ENCODE measurements at regions not wholly inside any gene's neighbourhood (a gene's known extent, or its start where the extent isn't known, plus 50 kb on each side); places are given as distances from the start of the nearest gene placed in this dataset.
"Not testable (repeated sequence)": the region's sequence is repeated elsewhere in the genome, so short reads cannot be mapped to it uniquely, and the experiment has no call there.

- no peak for DNase-seq
Observed at GRCh38 chr6:113754291-113754690, 102.9 kb upstream of the MARCKS start.

GRCh38 chr6:113755449-113756289, 101.5 kb upstream of the MARCKS start:
- DNase-seq, result no peak

- no peak for DNase-seq
Observed at GRCh38 chr6:113756290-113756665, 100.9 kb upstream of the MARCKS start.

GRCh38 chr6:113758214-113758613, 98.9 kb upstream of the MARCKS start:
- no peak for DNase-seq

DNA sequence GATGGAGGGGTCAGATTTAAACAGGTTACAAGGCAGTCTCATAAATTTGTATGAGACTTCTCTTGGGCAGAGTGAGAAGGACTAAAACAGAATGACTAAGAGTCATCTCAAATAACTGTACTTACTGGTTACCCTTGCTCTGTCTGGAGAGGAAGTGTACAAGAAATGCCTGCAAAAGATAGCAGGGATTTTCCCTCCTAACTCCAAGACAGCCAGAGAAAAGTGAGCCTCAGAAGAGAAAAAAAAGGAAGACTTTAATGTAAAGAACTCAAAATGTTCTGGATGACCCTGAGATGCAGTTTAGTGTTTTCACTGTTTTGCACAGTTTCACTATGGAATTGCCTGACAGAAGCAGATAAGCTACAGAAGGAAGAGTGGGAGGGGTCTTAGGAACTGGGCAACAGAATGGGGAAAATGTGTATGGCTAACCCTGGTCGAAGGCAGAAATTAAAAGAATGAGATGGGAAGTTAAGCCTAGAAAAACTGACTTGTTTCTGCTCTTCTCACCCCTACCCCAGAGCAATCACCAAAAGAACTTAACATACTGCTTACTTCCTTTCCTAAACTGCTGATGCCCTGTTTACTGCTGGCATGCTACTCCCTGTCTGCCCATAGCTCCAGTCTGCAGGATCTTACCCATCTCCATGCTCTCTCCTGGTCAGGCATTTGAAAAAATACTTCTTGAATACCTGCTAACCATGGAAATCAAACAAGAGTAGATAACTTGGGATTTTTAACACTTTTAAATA, 98.1 kb upstream of the MARCKS start:
- DNase-seq, result no peak

DNA sequence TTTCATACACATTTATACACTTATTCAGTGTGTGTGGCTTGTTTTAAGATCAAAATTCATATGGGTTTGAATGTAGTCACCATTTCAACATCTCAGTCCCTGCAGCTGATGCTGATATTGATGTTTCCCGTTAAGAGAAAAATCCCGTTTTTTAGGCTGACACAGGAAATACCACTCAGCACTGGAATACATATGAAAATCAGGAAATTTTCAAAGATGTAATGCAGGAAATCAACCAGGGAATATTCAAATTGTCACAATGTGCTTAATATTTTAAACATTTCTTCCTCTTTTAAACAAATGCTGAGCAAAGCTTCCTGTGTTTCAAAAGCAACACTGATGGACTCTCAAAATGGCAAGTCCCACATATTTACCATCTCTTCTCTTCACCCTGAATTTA, 94.5 kb upstream of the MARCKS start:
- no peak for DNase-seq

DNA sequence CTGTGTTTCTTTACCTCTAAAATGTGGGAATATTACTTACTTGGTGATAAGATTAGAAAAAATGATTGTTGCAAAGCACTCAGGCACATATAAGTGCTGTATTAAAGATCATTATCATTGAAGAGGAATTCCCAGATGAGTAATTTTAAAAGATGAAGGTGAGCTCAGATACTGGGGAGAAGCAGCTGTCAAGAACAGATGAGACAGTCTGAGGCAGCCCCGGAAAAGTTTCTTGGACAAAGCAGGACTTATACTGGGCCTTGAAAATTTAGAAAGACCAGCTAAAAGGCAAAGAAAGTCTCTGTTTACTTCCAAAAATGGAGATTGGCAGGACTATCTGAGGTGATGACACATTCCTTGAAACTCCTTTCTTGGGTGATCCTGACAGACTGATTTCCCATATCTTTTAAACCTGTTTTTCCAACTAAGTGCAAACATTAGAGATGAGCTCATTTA, 93.8 kb upstream of the MARCKS start:
- DNase-seq, result no peak

DNA sequence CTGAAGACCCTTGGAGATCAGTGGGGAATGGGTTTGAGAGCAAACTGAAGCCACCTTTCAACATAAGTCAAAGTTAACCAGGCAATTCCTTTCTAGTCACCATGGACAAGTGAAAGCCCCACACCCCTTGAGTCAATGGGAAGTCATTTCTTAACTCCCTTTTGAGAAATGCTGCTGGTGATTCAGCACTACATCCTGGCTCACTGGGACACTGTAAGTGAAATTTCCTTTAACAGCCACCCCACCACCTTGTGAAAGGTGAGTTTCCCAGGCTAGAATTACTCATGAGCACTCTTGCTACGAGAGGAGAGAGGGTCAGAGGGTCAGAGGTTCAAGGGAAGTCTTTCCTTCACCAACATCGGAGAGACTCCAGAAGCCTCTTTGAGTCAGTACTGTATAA, 93.3 kb upstream of the MARCKS start:
- no peak for DNase-seq

DNA sequence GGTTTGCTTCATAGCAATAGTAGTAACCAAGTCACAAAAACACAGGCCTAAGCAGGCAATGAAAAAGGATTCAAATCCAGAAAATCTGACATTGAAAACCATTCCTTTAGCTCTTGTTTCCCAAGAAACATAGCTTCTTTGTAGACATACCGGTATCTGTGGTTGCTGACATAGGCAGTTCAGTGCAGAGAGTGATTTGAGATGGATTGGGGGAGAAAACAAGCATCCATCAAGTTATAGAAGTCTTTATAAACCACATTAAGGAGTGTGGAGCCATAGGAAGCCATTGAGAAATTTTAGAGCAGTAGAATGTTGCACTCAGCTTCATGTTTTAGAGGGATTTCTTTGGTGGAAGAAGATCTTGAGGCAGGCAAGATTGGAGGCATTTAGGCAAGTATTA, 91.2 kb upstream of the MARCKS start:
- no peak for DNase-seq

- DNase-seq, result no peak
Observed at GRCh38 chr6:113767985-113768384, 89.2 kb upstream of the MARCKS start.

DNA sequence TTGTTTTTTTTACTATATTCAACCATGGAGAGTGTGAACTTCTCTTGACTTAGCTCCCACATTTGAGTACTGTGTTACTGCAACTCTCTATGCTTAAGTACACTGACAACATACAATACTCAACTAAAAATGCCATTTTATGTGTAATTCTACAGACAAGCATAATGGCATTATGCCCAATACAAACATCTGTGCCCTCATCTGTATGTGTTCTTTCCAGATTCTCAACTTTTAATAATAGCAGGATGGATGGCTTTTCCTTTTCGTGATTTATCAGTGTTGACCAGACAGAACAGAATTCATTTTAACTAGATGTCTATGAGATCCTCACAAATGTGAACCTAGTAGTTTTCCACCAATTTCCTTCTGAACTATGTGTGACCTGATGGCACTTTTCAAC, 84.2 kb upstream of the MARCKS start:
- no peak for DNase-seq

DNA sequence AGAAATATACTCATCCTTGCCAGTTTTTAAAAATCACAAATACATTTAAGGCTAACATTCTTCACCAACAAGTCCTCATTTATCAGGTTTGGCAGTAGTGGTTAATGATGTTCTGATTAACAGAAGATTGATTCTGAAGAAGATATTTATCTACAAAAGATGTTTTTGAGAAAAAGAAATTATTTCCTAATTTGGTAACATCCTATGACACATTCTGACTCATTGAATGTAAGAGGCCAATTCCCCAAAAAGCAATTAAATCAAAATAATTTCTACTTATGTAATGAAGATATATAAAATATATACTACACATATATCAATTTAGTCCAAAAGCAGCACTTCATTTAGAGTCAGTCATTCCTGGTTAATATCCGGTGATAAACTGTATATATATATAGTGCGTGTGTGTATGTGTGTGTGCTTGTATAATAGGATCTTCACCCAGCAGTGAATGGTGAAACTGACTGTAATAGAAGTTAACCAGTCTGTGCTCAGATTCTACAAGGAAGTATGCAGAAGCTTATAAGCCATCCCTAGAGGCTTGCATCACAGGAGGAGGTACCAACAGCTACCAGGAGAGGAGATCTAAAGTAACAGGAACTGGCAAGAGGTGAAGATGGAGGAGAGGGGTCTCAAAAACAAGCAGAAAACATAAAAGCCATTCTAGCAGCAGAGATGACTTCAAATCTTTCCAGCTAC, 82.9 kb upstream of the MARCKS start:
- DNase-seq, result no peak

DNA sequence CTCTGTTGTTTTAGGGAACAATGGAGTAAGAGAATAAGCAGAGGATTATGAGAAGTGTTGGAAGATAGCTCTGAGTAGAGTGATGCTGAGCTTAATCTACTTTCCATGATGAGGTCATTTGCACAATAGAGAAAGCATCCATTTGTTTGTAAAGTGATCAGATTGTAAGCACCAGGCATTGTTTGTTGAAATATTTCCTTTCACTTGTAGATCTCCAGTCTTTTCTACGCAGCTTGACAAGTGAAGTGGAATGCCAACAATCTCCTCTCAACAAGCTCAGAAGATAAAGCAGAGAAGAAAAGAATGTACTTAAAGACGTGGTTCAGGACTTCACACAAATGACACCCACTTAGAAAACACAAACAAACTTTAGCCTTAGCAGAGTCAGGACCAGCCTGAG, 80.1 kb upstream of the MARCKS start:
- DNase-seq, result no peak

DNA sequence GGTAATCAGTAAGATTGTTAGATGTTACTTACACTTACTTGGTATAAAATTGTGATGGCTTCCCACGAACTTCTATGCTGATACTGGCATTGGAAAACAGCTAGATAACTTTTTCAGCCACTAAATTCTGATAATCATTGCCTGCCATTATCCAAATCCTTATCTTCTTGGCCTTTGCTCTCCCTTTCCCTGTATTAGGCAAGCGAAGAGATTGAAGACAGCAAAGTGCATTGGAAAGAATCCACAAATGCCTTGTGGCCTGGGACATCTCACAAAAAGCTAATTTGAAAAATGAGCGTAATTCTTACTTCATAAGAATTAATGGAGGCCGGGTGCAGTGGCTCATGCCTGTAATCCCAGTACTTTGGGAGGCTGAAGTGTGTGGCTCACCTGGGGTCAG, 79.5 kb upstream of the MARCKS start:
- no peak for DNase-seq

DNA sequence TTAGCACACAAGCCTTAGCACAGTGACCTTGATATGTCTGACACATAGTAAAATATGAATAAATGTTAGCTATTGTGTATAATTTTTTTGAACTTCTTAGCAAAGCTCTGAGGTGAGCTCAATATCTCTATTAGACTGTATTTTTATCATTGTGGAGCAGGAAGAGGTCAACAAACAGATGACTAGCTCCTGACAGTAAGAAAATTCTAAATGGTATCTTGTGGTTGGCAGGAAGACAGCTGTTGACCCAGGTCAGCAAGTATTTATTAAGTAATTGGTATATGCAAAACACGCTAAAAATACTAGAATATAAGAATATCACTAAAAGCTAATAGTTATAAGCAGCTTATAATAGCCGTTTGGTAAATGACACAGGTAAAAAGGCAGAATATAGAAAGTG, 77.5 kb upstream of the MARCKS start:
- DNase-seq, result no peak

DNA sequence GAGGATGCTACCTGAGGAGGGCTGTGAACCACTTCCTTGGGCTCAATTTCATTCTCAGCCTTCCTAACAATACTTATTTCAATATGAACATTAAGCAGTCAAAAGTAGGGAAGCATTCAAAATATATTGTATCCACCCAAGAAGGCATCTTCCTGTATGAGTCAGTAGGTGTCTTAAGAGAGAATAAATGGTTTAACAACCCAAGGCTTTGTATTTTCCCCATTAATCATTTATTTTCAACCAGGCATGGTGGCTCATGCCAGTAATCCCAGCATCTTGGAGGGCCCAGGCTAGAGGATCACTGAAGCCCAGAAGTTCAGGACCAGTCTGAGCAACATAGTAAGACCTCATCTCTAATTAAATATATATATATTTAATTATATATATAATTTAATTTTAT, 74.5 kb upstream of the MARCKS start:
- no peak for DNase-seq

DNA sequence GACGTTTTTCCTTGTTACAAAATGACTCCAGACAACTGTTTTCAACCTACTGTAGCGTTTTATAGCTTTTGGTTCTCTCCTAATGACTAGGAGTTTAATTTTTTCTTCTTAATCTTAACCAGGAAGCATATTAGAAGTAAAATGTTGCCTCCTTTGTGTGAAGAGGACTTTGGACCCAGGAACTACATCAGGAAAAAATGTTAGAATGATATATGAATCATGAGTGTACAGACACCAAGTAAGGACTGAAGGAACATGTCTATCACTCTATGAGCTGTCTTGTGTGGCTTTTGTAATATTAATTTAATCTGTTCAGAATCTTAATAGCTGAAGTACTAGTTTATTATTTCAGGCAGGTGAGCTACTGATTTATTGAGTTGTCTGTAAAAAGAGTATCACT, 71.0 kb upstream of the MARCKS start:
- no peak for DNase-seq

DNA sequence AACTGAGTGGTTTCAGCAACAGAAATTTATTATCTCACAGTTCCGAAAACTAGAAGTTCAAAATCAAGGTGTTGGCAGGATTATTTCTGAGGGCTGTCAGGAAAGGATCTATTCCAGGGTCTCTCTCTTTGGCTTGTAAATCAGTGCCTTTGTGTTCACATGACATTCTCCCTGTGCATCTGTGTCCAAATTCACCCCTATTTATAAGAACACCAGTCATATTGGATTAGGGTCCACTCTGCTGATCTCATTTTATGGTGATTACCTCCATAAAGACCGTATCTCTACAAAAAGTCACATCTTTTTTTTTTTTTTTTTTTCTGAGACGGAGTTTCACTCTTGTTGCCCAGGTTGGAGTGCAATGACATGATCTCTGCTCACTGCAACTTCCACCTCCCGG, 68.6 kb upstream of the MARCKS start:
- DNase-seq, result no peak

- not testable (repeated sequence) for DNase-seq
Observed at GRCh38 chr6:113791225-113791624, 65.9 kb upstream of the MARCKS start.

DNA sequence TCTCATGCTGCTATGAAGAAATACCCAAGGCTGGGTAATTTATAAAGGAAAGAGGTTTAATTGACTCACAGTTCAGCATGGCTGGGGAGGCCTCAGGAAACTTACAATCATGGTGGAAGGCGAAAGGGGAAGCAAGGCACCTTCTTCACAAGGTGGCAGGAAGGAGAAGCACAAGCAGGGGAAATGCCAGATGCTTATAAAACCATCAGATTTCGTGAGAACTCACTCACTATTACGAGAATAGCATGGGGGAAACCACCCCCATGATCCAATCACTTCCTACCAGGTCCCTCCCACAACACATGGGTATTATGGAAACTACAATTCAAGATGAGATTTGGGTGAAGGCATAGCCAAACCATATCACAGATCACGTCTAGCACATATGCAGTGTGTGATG, 61.8 kb upstream of the MARCKS start:
- DNase-seq, result not testable (repeated sequence)

DNA sequence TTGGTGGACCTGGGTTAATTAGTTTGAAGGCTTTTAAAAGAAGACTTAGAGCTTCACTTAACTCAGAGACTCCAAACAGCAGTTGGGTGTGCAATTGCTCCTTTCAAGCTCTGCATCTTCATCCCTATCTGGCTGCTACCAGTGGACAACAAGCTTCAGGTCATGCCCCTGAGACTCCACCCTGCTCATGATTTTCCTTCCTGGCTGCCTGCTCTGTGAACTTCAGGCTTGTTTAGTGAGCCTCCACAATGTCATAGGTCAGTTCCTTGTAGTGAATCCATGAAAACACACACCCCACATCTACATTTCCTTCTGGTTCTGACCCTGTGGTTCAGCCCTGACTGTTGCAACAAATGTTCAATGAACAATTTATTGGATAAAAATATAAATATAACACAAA, 61.1 kb upstream of the MARCKS start:
- DNase-seq, result no peak

- DNase-seq, result no peak
Observed at GRCh38 chr6:113802779-113803178, 54.4 kb upstream of the MARCKS start.

- DNase-seq, result no peak
Observed at GRCh38 chr6:113805173-113805790, 51.9 kb upstream of the MARCKS start.
